Neural progenitor cell (in vitro differentiated cells): ENCODE measurements at regions not wholly inside any gene's neighbourhood (a gene's known extent, or its start where the extent isn't known, plus 50 kb on each side); places are given as distances from the start of the nearest gene placed in this dataset.
"Not testable (repeated sequence)": the region's sequence is repeated elsewhere in the genome, so short reads cannot be mapped to it uniquely, and the experiment has no call there.

Experiments used
- EZH2 ChIP-seq: fragments of 200-600 bp; sonication (generic); IDR thresholded peaks from 2 replicates; pipeline ENCODE4 v1.6.1; 2017; ENCODE audit warnings: antibody characterized with exemption, mild to moderate bottlenecking, moderate library complexity
- EZH2phosphoT487 ChIP-seq: fragments of 200-600 bp; sonication (generic); IDR thresholded peaks from 2 replicates; pipeline ENCODE4 v1.6.1; 2017; ENCODE audit warnings: antibody characterized with exemption
- TF ChIP-seq, protein P1 (sequence below): fragments of 200-600 bp; sonication (generic); IDR thresholded peaks from 2 replicates; pipeline ENCODE4 v1.5.1; 2017; ENCODE audit warnings: antibody characterized with exemption, mild to moderate bottlenecking

DNA sequence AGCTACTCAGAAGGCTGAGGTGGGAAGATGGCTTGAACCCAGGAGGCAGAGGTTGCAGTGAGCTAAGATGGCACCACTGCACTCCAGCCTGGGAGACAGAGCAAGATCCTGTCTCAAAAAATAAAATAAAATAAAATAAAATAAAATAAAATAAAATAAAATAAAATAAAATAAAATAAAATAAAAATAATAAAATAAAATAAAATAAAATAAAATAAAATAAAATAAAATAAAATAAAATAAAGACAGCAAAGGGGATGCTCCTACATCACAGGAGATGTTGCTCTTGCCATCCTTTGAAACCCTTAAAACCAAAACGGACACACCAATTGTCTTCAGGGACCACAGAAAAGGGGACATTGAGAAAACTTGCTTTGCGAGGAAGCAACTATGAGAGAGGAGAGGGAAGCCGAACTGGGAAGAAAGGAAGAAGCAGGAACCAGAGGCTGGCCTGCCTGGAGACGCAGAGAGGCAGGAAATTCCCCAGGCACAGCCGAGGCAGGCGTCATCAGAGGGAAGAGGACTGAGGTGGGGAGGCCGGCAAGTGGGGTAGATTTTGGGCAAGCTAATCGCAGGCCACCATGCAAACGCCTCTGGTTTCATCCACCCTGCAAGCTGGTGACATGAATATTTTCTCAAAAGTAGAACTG is 66.7 kb upstream of the USP9X start:
- TF ChIP-seq EZH2, EZH2phosphoT487: not testable (repeated sequence)
- TF ChIP-seq, protein P1, sequence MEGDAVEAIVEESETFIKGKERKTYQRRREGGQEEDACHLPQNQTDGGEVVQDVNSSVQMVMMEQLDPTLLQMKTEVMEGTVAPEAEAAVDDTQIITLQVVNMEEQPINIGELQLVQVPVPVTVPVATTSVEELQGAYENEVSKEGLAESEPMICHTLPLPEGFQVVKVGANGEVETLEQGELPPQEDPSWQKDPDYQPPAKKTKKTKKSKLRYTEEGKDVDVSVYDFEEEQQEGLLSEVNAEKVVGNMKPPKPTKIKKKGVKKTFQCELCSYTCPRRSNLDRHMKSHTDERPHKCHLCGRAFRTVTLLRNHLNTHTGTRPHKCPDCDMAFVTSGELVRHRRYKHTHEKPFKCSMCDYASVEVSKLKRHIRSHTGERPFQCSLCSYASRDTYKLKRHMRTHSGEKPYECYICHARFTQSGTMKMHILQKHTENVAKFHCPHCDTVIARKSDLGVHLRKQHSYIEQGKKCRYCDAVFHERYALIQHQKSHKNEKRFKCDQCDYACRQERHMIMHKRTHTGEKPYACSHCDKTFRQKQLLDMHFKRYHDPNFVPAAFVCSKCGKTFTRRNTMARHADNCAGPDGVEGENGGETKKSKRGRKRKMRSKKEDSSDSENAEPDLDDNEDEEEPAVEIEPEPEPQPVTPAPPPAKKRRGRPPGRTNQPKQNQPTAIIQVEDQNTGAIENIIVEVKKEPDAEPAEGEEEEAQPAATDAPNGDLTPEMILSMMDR, result not testable (repeated sequence)
